Nephron (organoid): ENCODE measurements at regions not wholly inside any gene's neighbourhood (a gene's known extent, or its start where the extent isn't known, plus 50 kb on each side); places are given as distances from the start of the nearest gene placed in this dataset.

ENCODE experiments used
- H3K27ac Mint-ChIP-seq, 3 experiments: 2 replicates each; pipeline ENCODE4 v1.8.0; 2020; ENCODE audit warnings: mixed read lengths in 3 of 3, mild to moderate bottlenecking in 2 of 3, moderate library complexity in 1 of 3
- H3K27me3 Mint-ChIP-seq: 2 replicates; pipeline ENCODE4 v1.8.0; 2021; ENCODE audit warnings: low read depth, mild to moderate bottlenecking, moderate library complexity, mixed read lengths
- H3K36me3 Mint-ChIP-seq: 2 replicates; pipeline ENCODE4 v1.8.0; 2020; ENCODE audit warnings: low read depth, mixed read lengths
- H3K4me1 Mint-ChIP-seq: 2 replicates; pipeline ENCODE4 v1.8.0; 2020; ENCODE audit warnings: mixed read lengths
- H3K4me3 Mint-ChIP-seq, 3 experiments: 2 replicates each; pipeline ENCODE4 v1.8.0; 2020; ENCODE audit warnings: mild to moderate bottlenecking in 3 of 3, mixed read lengths in 3 of 3, moderate library complexity in 2 of 3
- H3K9me3 Mint-ChIP-seq: 2 replicates; pipeline ENCODE4 v1.8.0; 2020; ENCODE audit warnings: mixed read lengths
- CTCF ChIP-seq, 3 experiments: fragments of 200-600 bp; sonication (generic); IDR thresholded peaks; one replicate each; pipeline ENCODE4 v1.5.0; 2021; ENCODE audit warnings: antibody characterized with exemption in 3 of 3; ENCODE audit not compliant: unreplicated experiment in 3 of 3

DNA sequence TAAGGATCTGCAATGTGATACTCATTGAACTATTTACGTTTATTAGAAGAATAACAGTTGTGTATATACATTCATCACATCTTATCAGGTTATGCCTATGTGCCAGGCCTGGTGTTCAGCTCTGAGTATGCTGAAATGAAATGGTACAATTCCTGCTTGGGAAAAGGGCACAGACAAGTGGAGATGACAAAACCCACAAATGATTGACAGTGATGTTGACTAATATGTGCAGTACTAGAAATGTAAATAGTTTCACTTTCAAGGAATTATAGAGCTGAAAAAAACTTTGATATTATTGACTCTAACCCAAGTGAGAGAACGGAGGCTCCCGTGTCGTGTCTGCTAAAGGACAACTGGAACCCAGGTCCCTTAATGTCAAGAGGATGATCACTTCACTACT, 386.8 kb upstream of the DACH1 start:
- Mint-ChIP-seq H3K27me3 (no peaks in the 10 kb centered on the region), H3K4me1 (peaks cover 11% of the 10 kb centered on the region), H3K27ac (peak overlapping the region in 2 of 3 experiments; percentile 40 to 56), H3K4me3 (no peak overlapping the region), H3K36me3 (no peaks in the 10 kb centered on the region), H3K9me3 (peaks cover 4% of the 10 kb centered on the region)
- TF ChIP-seq CTCF (IDR thresholded peaks at IDR 0.05; ENCODE audit: unreplicated experiment in 3 of 3): no peak

GRCh38 chr13:72246396-72246795, 379.4 kb upstream of the DACH1 start:
- TF ChIP-seq CTCF (IDR thresholded peaks at IDR 0.05; ENCODE audit: unreplicated experiment in 3 of 3): no peak
- H3K27me3 Mint-ChIP-seq: no peaks in the 10 kb centered on the region
- no peak overlapping the region for H3K27ac Mint-ChIP-seq
- no peaks in the 10 kb centered on the region for H3K36me3 Mint-ChIP-seq
- peaks cover 4% of the 10 kb centered on the region for H3K9me3 Mint-ChIP-seq
- no peak overlapping the region for H3K4me3 Mint-ChIP-seq
- H3K4me1 Mint-ChIP-seq: no peaks in the 10 kb centered on the region

DNA sequence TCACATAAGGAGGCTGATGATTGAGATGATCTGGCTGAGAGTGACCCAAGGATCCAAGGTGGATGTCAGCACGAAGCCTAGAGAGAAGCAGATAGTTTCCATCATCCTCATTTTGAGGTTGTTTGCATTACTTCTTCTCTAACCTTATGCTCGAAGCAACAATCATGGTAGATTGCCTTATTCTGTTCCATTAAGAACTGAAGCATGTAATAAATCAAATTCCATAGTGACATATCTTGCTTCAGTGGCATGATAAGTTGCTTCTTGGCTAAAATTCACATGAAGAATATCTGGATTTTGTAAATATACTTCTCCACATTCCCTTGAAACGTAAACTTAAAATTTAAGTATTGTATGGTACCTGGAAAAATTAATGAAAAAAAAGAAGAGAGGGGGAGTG, 377.8 kb upstream of the DACH1 start:
- no peak overlapping the region for H3K4me3 Mint-ChIP-seq
- no peaks in the 10 kb centered on the region for H3K9me3 Mint-ChIP-seq
- H3K36me3 Mint-ChIP-seq: no peaks in the 10 kb centered on the region
- no peak overlapping the region for H3K27ac Mint-ChIP-seq
- no peak for TF ChIP-seq CTCF (IDR thresholded peaks at IDR 0.05; ENCODE audit: unreplicated experiment in 3 of 3)
- no peaks in the 10 kb centered on the region for H3K27me3 Mint-ChIP-seq
- H3K4me1 Mint-ChIP-seq: no peaks in the 10 kb centered on the region

DNA sequence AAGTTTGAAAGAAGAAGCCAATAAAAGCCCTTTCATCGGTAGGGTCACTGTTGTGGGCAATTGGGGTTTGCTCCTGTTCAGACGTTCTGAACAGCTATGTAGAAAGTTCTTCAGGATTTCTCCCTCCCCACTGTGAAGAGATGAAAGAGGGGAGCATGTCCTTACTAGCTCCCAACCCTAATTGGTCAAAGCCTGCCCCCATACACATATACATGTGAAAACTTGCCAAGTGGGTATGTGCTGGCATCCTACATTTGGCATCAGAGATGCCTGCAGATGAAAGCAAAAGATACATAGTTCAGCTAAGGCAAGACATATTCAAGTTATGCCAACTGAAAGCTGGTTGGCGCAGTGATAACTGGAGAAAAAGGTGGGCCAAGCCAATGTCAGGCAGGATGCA, 363.1 kb upstream of the DACH1 start:
- Mint-ChIP-seq H3K27me3 (no peaks in the 10 kb centered on the region), H3K36me3 (no peaks in the 10 kb centered on the region), H3K27ac (no peak overlapping the region), H3K4me1 (no peaks in the 10 kb centered on the region), H3K4me3 (no peak overlapping the region), H3K9me3 (peaks cover 2% of the 10 kb centered on the region)
- no peak for TF ChIP-seq CTCF (IDR thresholded peaks at IDR 0.05; ENCODE audit: unreplicated experiment in 3 of 3)

DNA sequence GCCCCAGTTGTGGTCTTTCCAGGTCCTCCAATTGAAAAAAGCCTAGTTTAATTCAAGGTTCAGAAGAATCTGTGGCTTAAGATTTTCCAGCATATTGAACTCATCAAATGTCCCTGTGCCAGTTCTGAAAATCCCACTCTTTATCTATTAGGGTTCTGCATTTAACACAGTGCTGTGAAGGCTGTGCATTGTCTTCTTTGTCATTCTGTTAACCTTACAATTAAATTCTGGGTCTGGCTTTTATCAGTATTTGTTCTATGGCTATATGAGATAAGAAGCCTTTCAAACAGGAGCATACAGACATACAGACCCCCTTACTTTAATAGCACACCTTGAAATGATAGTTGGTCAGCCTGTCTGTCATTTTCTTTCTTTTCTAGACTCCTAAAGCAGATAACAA, 362.1 kb upstream of the DACH1 start:
- Mint-ChIP-seq H3K27me3 (no peaks in the 10 kb centered on the region), H3K4me3 (no peak overlapping the region), H3K4me1 (no peaks in the 10 kb centered on the region), H3K27ac (no peak overlapping the region), H3K9me3 (peaks cover 3% of the 10 kb centered on the region), H3K36me3 (no peaks in the 10 kb centered on the region)
- no peak for TF ChIP-seq CTCF (IDR thresholded peaks at IDR 0.05; ENCODE audit: unreplicated experiment in 3 of 3)

- Mint-ChIP-seq H3K36me3 (no peaks in the 10 kb centered on the region), H3K27ac (no peak overlapping the region), H3K4me1 (no peaks in the 10 kb centered on the region)
These were observed 354.4 kb upstream of the DACH1 start for GRCh38 chr13:72221276-72221962.

More at GRCh38 chr13:72221276-72221962, 354.4 kb upstream of the DACH1 start:
- H3K27me3 Mint-ChIP-seq: no peaks in the 10 kb centered on the region
- peak; percentile 28 to 46 (median 41) for TF ChIP-seq CTCF (IDR thresholded peaks at IDR 0.05; ENCODE audit: unreplicated experiment in 3 of 3)
- peaks cover 7% of the 10 kb centered on the region for H3K9me3 Mint-ChIP-seq
- no peak overlapping the region for H3K4me3 Mint-ChIP-seq
